PFSK-1 (cell line): ENCODE measurements at regions not wholly inside any gene's neighbourhood (a gene's known extent, or its start where the extent isn't known, plus 50 kb on each side); places are given as distances from the start of the nearest gene placed in this dataset.

Source experiments
- FOXP2 ChIP-seq: optimal IDR thresholded peaks from 2 replicates; pipeline ENCODE3; 2011; ENCODE audit warnings: borderline replicate concordance, control low read depth, inconsistent platforms; ENCODE audit not compliant: insufficient read depth; ENCODE audit errors: extremely low read length, extremely low read depth
- POLR2AphosphoS5 ChIP-seq: IDR thresholded peaks from 2 replicates; pipeline ENCODE4 v1.6.1; 2012; ENCODE audit warnings: low read depth, mild to moderate bottlenecking, control low read depth, low read length, moderate library complexity
- REST ChIP-seq, 2 experiments: IDR thresholded peaks; 2 replicates each; pipeline versions ENCODE4 v1.6.1 to v1.8.0; 2011 to 2012; ENCODE audit warnings: low read depth in 2 of 2, low read length in 2 of 2, control low read depth in 1 of 2, inconsistent platforms in 1 of 2, mild to moderate bottlenecking in 1 of 2, moderate library complexity in 1 of 2; ENCODE audit not compliant: insufficient read depth in 1 of 2
- SIN3A ChIP-seq: IDR thresholded peaks from 2 replicates; pipeline ENCODE4 v1.6.1; 2012; ENCODE audit warnings: mild to moderate bottlenecking, low read length, moderate library complexity, borderline replicate concordance; ENCODE audit not compliant: insufficient read depth
- TAF1 ChIP-seq: IDR thresholded peaks from 2 replicates; pipeline ENCODE4 v1.6.1; 2012; ENCODE audit warnings: low read length, control low read depth, borderline replicate concordance; ENCODE audit not compliant: insufficient read depth

GRCh38 chr6:149131891-149132290 is 185.6 kb upstream of the TAB2 start:
- TF ChIP-seq REST (IDR thresholded peaks at IDR 0.05; ENCODE audit: insufficient read depth in 1 of 2, low read depth in 2 of 2, low read length in 2 of 2) = no peak
- no peak for TF ChIP-seq TAF1
- TF ChIP-seq POLR2AphosphoS5 = no peak
- no peak for TF ChIP-seq SIN3A
- TF ChIP-seq FOXP2 = no peak

GRCh38 chr6:149132336-149132735 is 185.2 kb upstream of the TAB2 start:
- no peak for TF ChIP-seq TAF1
- TF ChIP-seq REST (IDR thresholded peaks at IDR 0.05; ENCODE audit: insufficient read depth in 1 of 2, low read depth in 2 of 2, low read length in 2 of 2) = no peak
- TF ChIP-seq SIN3A = no peak
- TF ChIP-seq POLR2AphosphoS5 = no peak
- TF ChIP-seq FOXP2 = no peak

GRCh38 chr6:149134511-149134933 is 183.0 kb upstream of the TAB2 start:
- no peak for TF ChIP-seq TAF1
- no peak for TF ChIP-seq SIN3A
- no peak for TF ChIP-seq POLR2AphosphoS5
- TF ChIP-seq FOXP2 = no peak
- TF ChIP-seq REST (IDR thresholded peaks at IDR 0.05; ENCODE audit: insufficient read depth in 1 of 2, low read depth in 2 of 2, low read length in 2 of 2) = no peak

GRCh38 chr6:149135809-149136208 is 181.7 kb upstream of the TAB2 start:
- TF ChIP-seq TAF1 (no peak), FOXP2 (no peak), SIN3A (no peak), REST (IDR thresholded peaks at IDR 0.05; ENCODE audit: insufficient read depth in 1 of 2, low read depth in 2 of 2, low read length in 2 of 2) (no peak), POLR2AphosphoS5 (no peak)

GRCh38 chr6:149136273-149136912 is 181.1 kb upstream of the TAB2 start:
- no peak for TF ChIP-seq SIN3A
- TF ChIP-seq TAF1 = no peak
- TF ChIP-seq FOXP2 = no peak
